ENCODE measurements at regions not wholly inside any gene's neighbourhood (a gene's known extent, or its start where the extent isn't known, plus 50 kb on each side); places are given as distances from the start of the nearest gene placed in this dataset.
A peak's percentile ranks its signal among the peaks of the same experiment; 100 is the strongest.
"Not testable (repeated sequence)": the region's sequence is repeated elsewhere in the genome, so short reads cannot be mapped to it uniquely, and the experiment has no call there.

GRCh38 chr1:176396604-176397395 lies 66.2 kb upstream of the PAPPA2 start:
- in situ Hi-C loops (cut with MboI; ENCODE audit: low pct_unique_long_range_greater_than_20kb, low sequenced_read_pairs, unreplicated experiment); DNase-seq (ENCODE audit: low spot score): not testable (repeated sequence)

GRCh38 chr1:176391621-176392020 lies 71.4 kb upstream of the PAPPA2 start:
- in situ Hi-C loops (cut with MboI; ENCODE audit: low pct_unique_long_range_greater_than_20kb, low sequenced_read_pairs, unreplicated experiment), result no loop called here
- DNase-seq (ENCODE audit: low spot score), result no peak
- TF ChIP-seq CTCF (IDR thresholded peaks at IDR 0.05; ENCODE audit: extremely low read depth, insufficient read depth, missing control alignments), result no peak

GRCh38 chr1:176384841-176385240 lies 78.1 kb upstream of the PAPPA2 start:
- no peak for TF ChIP-seq CTCF (IDR thresholded peaks at IDR 0.05; ENCODE audit: extremely low read depth, insufficient read depth, missing control alignments)
- in situ Hi-C loops (cut with MboI; ENCODE audit: low pct_unique_long_range_greater_than_20kb, low sequenced_read_pairs, unreplicated experiment), result no loop called here
- no peak for DNase-seq (ENCODE audit: low spot score)

GRCh38 chr1:176382163-176382562 lies 80.8 kb upstream of the PAPPA2 start:
- TF ChIP-seq CTCF (IDR thresholded peaks at IDR 0.05; ENCODE audit: extremely low read depth, insufficient read depth, missing control alignments), result no peak
- no peak for DNase-seq (ENCODE audit: low spot score)
- in situ Hi-C loops (cut with MboI; ENCODE audit: low pct_unique_long_range_greater_than_20kb, low sequenced_read_pairs, unreplicated experiment), result no loop called here

GRCh38 chr1:176379626-176380339 lies 83.2 kb upstream of the PAPPA2 start:
- DNase-seq (ENCODE audit: low spot score), result no peak
- in situ Hi-C loops (cut with MboI; ENCODE audit: low pct_unique_long_range_greater_than_20kb, low sequenced_read_pairs, unreplicated experiment), result no loop called here
- no peak for TF ChIP-seq CTCF (IDR thresholded peaks at IDR 0.05; ENCODE audit: extremely low read depth, insufficient read depth, missing control alignments)

GRCh38 chr1:176374967-176375569 lies 87.9 kb upstream of the PAPPA2 start:
- peak; percentile 31 for DNase-seq (ENCODE audit: low spot score)
- in situ Hi-C loops (cut with MboI; ENCODE audit: low pct_unique_long_range_greater_than_20kb, low sequenced_read_pairs, unreplicated experiment), result no loop called here
- TF ChIP-seq CTCF (IDR thresholded peaks at IDR 0.05; ENCODE audit: extremely low read depth, insufficient read depth, missing control alignments), result peak; percentile 88

Data from GM13977 (cell line).